ENCODE measurements at regions not wholly inside any gene's neighbourhood (a gene's known extent, or its start where the extent isn't known, plus 50 kb on each side); places are given as distances from the start of the nearest gene placed in this dataset.

- TF ChIP-seq EP300 (conservative IDR thresholded peaks at IDR 0.05; ENCODE audit: poor library complexity, severe bottlenecking) = no peak
- TF ChIP-seq, protein P1, sequence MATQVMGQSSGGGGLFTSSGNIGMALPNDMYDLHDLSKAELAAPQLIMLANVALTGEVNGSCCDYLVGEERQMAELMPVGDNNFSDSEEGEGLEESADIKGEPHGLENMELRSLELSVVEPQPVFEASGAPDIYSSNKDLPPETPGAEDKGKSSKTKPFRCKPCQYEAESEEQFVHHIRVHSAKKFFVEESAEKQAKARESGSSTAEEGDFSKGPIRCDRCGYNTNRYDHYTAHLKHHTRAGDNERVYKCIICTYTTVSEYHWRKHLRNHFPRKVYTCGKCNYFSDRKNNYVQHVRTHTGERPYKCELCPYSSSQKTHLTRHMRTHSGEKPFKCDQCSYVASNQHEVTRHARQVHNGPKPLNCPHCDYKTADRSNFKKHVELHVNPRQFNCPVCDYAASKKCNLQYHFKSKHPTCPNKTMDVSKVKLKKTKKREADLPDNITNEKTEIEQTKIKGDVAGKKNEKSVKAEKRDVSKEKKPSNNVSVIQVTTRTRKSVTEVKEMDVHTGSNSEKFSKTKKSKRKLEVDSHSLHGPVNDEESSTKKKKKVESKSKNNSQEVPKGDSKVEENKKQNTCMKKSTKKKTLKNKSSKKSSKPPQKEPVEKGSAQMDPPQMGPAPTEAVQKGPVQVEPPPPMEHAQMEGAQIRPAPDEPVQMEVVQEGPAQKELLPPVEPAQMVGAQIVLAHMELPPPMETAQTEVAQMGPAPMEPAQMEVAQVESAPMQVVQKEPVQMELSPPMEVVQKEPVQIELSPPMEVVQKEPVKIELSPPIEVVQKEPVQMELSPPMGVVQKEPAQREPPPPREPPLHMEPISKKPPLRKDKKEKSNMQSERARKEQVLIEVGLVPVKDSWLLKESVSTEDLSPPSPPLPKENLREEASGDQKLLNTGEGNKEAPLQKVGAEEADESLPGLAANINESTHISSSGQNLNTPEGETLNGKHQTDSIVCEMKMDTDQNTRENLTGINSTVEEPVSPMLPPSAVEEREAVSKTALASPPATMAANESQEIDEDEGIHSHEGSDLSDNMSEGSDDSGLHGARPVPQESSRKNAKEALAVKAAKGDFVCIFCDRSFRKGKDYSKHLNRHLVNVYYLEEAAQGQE (IDR thresholded peaks at IDR 0.05; ENCODE audit: borderline replicate concordance) = no peak
Measured at GRCh38 chr5:74478328-74478727, 162.2 kb downstream of the ENC1 start.
